ENCODE measurements at regions not wholly inside any gene's neighbourhood (a gene's known extent, or its start where the extent isn't known, plus 50 kb on each side); places are given as distances from the start of the nearest gene placed in this dataset.

GRCh38 chr4:136009258-136009832, 1522.9 kb downstream of the PCDH18 start:
- TF ChIP-seq EZH2 (IDR thresholded peaks at IDR 0.05; ENCODE audit: low read length, missing control alignments): no peak
- TF ChIP-seq CTCF (conservative IDR thresholded peaks at IDR 0.05 in 1 of 2, IDR thresholded peaks at IDR 0.05 in 1 of 2; ENCODE audit: low read depth in 1 of 2, low read length in 2 of 2): no peak

Measured in fibroblast of lung (primary cell).